ENCODE measurements at regions not wholly inside any gene's neighbourhood (a gene's known extent, or its start where the extent isn't known, plus 50 kb on each side); places are given as distances from the start of the nearest gene placed in this dataset.

GRCh38 chr7:17118412-17118811, 180.0 kb upstream of the AHR start:
- Histone ChIP-seq H3K4me3 (ENCODE audit: insufficient read depth, low read length, poor library complexity, severe bottlenecking) (no peak overlapping the region), H2AFZ (ENCODE audit: low read depth, low read length, severe bottlenecking) (no peak overlapping the region), H3K9ac (ENCODE audit: low read length) (no peak overlapping the region), H3K4me2 (ENCODE audit: low read depth, low read length, poor library complexity, severe bottlenecking) (no peak overlapping the region), H3K79me2 (ENCODE audit: insufficient read depth, low read length) (no peaks in the 10 kb centered on the region), H3K27me3 (ENCODE audit: low read length) (no peaks in the 10 kb centered on the region), H3K9me2 (replicated peaks; ENCODE audit: insufficient read depth, low read length) (no peaks in the 10 kb centered on the region), H4K20me1 (ENCODE audit: low read depth, low read length) (no peaks in the 10 kb centered on the region), H3K9me3 (ENCODE audit: insufficient read depth, low read length) (no peaks in the 10 kb centered on the region), H3F3A (ENCODE audit: insufficient read depth) (no peaks in the 10 kb centered on the region), H3K27ac (ENCODE audit: low read depth, low read length) (no peak overlapping the region), H3K36me3 (ENCODE audit: low read length) (no peaks in the 10 kb centered on the region)
- no peak for TF ChIP-seq EZH2phosphoT487 (conservative IDR thresholded peaks at IDR 0.05; ENCODE audit: low read length)
- TF ChIP-seq, protein P1, sequence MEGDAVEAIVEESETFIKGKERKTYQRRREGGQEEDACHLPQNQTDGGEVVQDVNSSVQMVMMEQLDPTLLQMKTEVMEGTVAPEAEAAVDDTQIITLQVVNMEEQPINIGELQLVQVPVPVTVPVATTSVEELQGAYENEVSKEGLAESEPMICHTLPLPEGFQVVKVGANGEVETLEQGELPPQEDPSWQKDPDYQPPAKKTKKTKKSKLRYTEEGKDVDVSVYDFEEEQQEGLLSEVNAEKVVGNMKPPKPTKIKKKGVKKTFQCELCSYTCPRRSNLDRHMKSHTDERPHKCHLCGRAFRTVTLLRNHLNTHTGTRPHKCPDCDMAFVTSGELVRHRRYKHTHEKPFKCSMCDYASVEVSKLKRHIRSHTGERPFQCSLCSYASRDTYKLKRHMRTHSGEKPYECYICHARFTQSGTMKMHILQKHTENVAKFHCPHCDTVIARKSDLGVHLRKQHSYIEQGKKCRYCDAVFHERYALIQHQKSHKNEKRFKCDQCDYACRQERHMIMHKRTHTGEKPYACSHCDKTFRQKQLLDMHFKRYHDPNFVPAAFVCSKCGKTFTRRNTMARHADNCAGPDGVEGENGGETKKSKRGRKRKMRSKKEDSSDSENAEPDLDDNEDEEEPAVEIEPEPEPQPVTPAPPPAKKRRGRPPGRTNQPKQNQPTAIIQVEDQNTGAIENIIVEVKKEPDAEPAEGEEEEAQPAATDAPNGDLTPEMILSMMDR (IDR thresholded peaks at IDR 0.05; ENCODE audit: insufficient read depth, low read length, poor library complexity, severe bottlenecking), result no peak

DNA sequence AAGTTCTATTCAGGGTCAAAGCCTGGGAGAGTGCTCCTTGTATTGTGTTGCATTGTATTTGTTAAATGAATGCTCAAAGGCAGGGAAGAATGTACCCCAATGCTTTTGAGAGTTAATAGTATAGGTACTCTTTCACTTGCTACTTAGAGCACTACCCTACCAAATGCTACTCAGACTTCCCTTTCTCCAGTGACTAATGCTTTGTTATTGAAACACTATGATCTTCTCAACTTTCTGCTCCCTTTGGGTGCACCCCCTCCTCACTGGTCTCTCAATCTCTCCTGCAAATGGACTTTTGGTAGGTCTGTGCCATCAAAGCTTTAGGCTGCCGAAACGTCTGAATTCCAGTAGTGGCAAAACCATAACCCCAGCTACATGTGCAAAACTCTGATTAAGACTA, 177.7 kb upstream of the AHR start:
- no peaks in the 10 kb centered on the region for H4K20me1 ChIP-seq (ENCODE audit: low read depth, low read length)
- H3K4me2 ChIP-seq (ENCODE audit: low read depth, low read length, poor library complexity, severe bottlenecking), result no peak overlapping the region
- H3K9ac ChIP-seq (ENCODE audit: low read length), result no peak overlapping the region
- H3K9me2 ChIP-seq (replicated peaks; ENCODE audit: insufficient read depth, low read length), result no peaks in the 10 kb centered on the region
- H3K79me2 ChIP-seq (ENCODE audit: insufficient read depth, low read length), result no peaks in the 10 kb centered on the region
- H3K27me3 ChIP-seq (ENCODE audit: low read length), result no peaks in the 10 kb centered on the region
- H3K9me3 ChIP-seq (ENCODE audit: insufficient read depth, low read length), result no peaks in the 10 kb centered on the region
- TF ChIP-seq, protein P1 (IDR thresholded peaks at IDR 0.05; ENCODE audit: insufficient read depth, low read length, poor library complexity, severe bottlenecking), result no peak
- no peak for TF ChIP-seq EZH2phosphoT487 (conservative IDR thresholded peaks at IDR 0.05; ENCODE audit: low read length)
- no peak overlapping the region for H3K4me3 ChIP-seq (ENCODE audit: insufficient read depth, low read length, poor library complexity, severe bottlenecking)
- H3F3A ChIP-seq (ENCODE audit: insufficient read depth), result no peaks in the 10 kb centered on the region
- H3K27ac ChIP-seq (ENCODE audit: low read depth, low read length), result no peak overlapping the region
- H2AFZ ChIP-seq (ENCODE audit: low read depth, low read length, severe bottlenecking), result no peak overlapping the region
- H3K36me3 ChIP-seq (ENCODE audit: low read length), result no peaks in the 10 kb centered on the region

DNA sequence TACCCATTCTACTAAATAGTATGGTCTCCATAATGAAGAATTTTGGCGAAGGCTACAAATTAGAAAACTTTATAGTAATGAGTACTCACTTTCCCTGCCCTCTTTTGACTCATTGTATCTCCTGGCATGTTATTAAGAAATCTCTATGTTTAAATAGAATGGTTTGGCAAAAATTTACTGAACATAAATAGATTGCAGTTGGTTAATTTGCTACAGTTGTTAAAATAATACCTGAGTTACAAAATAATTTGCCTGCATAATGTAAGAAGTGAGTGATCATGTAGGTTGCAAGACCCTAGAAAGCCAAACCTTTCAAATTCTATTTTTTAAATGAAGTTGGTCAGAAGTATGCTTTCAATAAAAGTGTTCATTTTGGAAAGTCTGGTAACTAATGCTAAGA, 176.8 kb upstream of the AHR start:
- TF ChIP-seq, protein P1 (IDR thresholded peaks at IDR 0.05; ENCODE audit: insufficient read depth, low read length, poor library complexity, severe bottlenecking), result no peak
- TF ChIP-seq EZH2phosphoT487 (conservative IDR thresholded peaks at IDR 0.05; ENCODE audit: low read length), result no peak
- Histone ChIP-seq H4K20me1 (ENCODE audit: low read depth, low read length) (no peaks in the 10 kb centered on the region), H3K9ac (ENCODE audit: low read length) (no peak overlapping the region), H3K4me3 (ENCODE audit: insufficient read depth, low read length, poor library complexity, severe bottlenecking) (no peak overlapping the region), H3K27ac (ENCODE audit: low read depth, low read length) (no peak overlapping the region), H3K79me2 (ENCODE audit: insufficient read depth, low read length) (no peaks in the 10 kb centered on the region), H3K9me3 (ENCODE audit: insufficient read depth, low read length) (no peaks in the 10 kb centered on the region), H3K36me3 (ENCODE audit: low read length) (no peaks in the 10 kb centered on the region), H3F3A (ENCODE audit: insufficient read depth) (no peaks in the 10 kb centered on the region), H3K4me2 (ENCODE audit: low read depth, low read length, poor library complexity, severe bottlenecking) (no peak overlapping the region), H2AFZ (ENCODE audit: low read depth, low read length, severe bottlenecking) (no peak overlapping the region), H3K27me3 (ENCODE audit: low read length) (no peaks in the 10 kb centered on the region), H3K9me2 (replicated peaks; ENCODE audit: insufficient read depth, low read length) (no peaks in the 10 kb centered on the region)
